CD4-positive, alpha-beta T cell treated with Interleukin-15 for 4 hours (primary cell): ENCODE measurements at regions not wholly inside any gene's neighbourhood (a gene's known extent, or its start where the extent isn't known, plus 50 kb on each side); places are given as distances from the start of the nearest gene placed in this dataset.
"Not testable (repeated sequence)": the region's sequence is repeated elsewhere in the genome, so short reads cannot be mapped to it uniquely, and the experiment has no call there.

Experiments used
- DNase-seq: peaks from one replicate; pipeline ENCODE4 v3.0.0-alpha.2; 2020; ENCODE audit warnings: low spot score

- DNase-seq: no peak
Observed at GRCh38 chr18:43341014-43341413, 63.7 kb upstream of the SYT4 start.

GRCh38 chr18:43350176-43350575 is 72.9 kb upstream of the SYT4 start:
- no peak for DNase-seq

GRCh38 chr18:43364535-43364934 is 87.2 kb upstream of the SYT4 start:
- no peak for DNase-seq

- no peak for DNase-seq
Observed at GRCh38 chr18:43367895-43368294, 90.6 kb upstream of the SYT4 start.

GRCh38 chr18:43369311-43369710 is 92.0 kb upstream of the SYT4 start:
- not testable (repeated sequence) for DNase-seq

- DNase-seq: no peak
Observed at GRCh38 chr18:43372773-43373172, 95.5 kb upstream of the SYT4 start.

GRCh38 chr18:43380104-43380672 is 102.9 kb upstream of the SYT4 start:
- DNase-seq: no peak

GRCh38 chr18:43382641-43383403 is 105.5 kb upstream of the SYT4 start:
- DNase-seq: no peak

- no peak for DNase-seq
Observed at GRCh38 chr18:43389163-43389562, 111.9 kb upstream of the SYT4 start.

- DNase-seq: no peak
Observed at GRCh38 chr18:43392168-43392567, 114.9 kb upstream of the SYT4 start.

- no peak for DNase-seq
Observed at GRCh38 chr18:43393174-43393573, 115.9 kb upstream of the SYT4 start.

GRCh38 chr18:43396266-43396665 is 119.0 kb upstream of the SYT4 start:
- no peak for DNase-seq

- no peak for DNase-seq
Observed at GRCh38 chr18:43398601-43399000, 121.3 kb upstream of the SYT4 start.

GRCh38 chr18:43405097-43405496 is 127.8 kb upstream of the SYT4 start:
- no peak for DNase-seq

- no peak for DNase-seq
Observed at GRCh38 chr18:43414006-43414405, 136.7 kb upstream of the SYT4 start.

- no peak for DNase-seq
Observed at GRCh38 chr18:43420091-43420490, 142.8 kb upstream of the SYT4 start.

- DNase-seq: no peak
Observed at GRCh38 chr18:43420950-43421349, 143.7 kb upstream of the SYT4 start.

- no peak for DNase-seq
Observed at GRCh38 chr18:43422518-43422917, 145.2 kb upstream of the SYT4 start.

- DNase-seq: no peak
Observed at GRCh38 chr18:43435851-43436250, 158.6 kb upstream of the SYT4 start.

- DNase-seq: no peak
Observed at GRCh38 chr18:43442131-43442530, 164.8 kb upstream of the SYT4 start.

GRCh38 chr18:43442571-43442970 is 165.3 kb upstream of the SYT4 start:
- no peak for DNase-seq

- DNase-seq: no peak
Observed at GRCh38 chr18:43465483-43465882, 188.2 kb upstream of the SYT4 start.

- no peak for DNase-seq
Observed at GRCh38 chr18:43471873-43472272, 194.6 kb upstream of the SYT4 start.

GRCh38 chr18:43481069-43481468 is 203.8 kb upstream of the SYT4 start:
- DNase-seq: no peak
